ENCODE measurements at regions not wholly inside any gene's neighbourhood (a gene's known extent, or its start where the extent isn't known, plus 50 kb on each side); places are given as distances from the start of the nearest gene placed in this dataset.

- no peak for TF ChIP-seq EZH2 (IDR thresholded peaks at IDR 0.05; ENCODE audit: borderline replicate concordance, low read length)
- no peak for TF ChIP-seq CTCF (IDR thresholded peaks at IDR 0.05; ENCODE audit: low read length)
- Histone ChIP-seq H3K9me3 (ENCODE audit: low read length) (no peaks in the 10 kb centered on the region), H3F3A (ENCODE audit: insufficient read depth, low read length) (no peaks in the 10 kb centered on the region)
Observed at GRCh38 chr6:103854059-103854458, 1005.7 kb downstream of the HACE1 start.

GRCh38 chr6:103838457-103838856 is 1021.3 kb downstream of the HACE1 start:
- no peaks in the 10 kb centered on the region for H3K79me2 ChIP-seq (ENCODE audit: insufficient read depth, low read length)
- no peaks in the 10 kb centered on the region for H3K9me3 ChIP-seq (ENCODE audit: low read length)
- no peak for TF ChIP-seq CTCF (IDR thresholded peaks at IDR 0.05; ENCODE audit: low read length)
- no peak for TF ChIP-seq EZH2 (IDR thresholded peaks at IDR 0.05; ENCODE audit: borderline replicate concordance, low read length)
- no peaks in the 10 kb centered on the region for H3K27me3 ChIP-seq (ENCODE audit: insufficient read depth, low read length)
- no peaks in the 10 kb centered on the region for H3K4me1 ChIP-seq (ENCODE audit: insufficient read depth, low read length, severe bottlenecking)
- H3K36me3 ChIP-seq (ENCODE audit: insufficient read depth, low read length): no peaks in the 10 kb centered on the region
- H3F3A ChIP-seq (ENCODE audit: insufficient read depth, low read length): no peaks in the 10 kb centered on the region
- no peak overlapping the region for H3K4me2 ChIP-seq (ENCODE audit: low read length)
- H3K27ac ChIP-seq (ENCODE audit: low read depth, low read length, poor library complexity, severe bottlenecking): no peak overlapping the region
- no peak overlapping the region for H3K4me3 ChIP-seq (ENCODE audit: low read depth, low read length, poor library complexity, severe bottlenecking)
- H3K9me2 ChIP-seq (ENCODE audit: low read depth, low read length): no peaks in the 10 kb centered on the region
- no peak overlapping the region for H3K9ac ChIP-seq (ENCODE audit: low read length)
- no peaks in the 10 kb centered on the region for H4K20me1 ChIP-seq (ENCODE audit: insufficient read depth, low read length)
- H2AFZ ChIP-seq (ENCODE audit: low read length): no peak overlapping the region

More at GRCh38 chr6:103854059-103854458, 1005.7 kb downstream of the HACE1 start:
- Histone ChIP-seq H3K27me3 (ENCODE audit: insufficient read depth, low read length) (no peaks in the 10 kb centered on the region), H3K4me3 (ENCODE audit: low read depth, low read length, poor library complexity, severe bottlenecking) (no peak overlapping the region), H2AFZ (ENCODE audit: low read length) (no peak overlapping the region), H4K20me1 (ENCODE audit: insufficient read depth, low read length) (no peaks in the 10 kb centered on the region), H3K79me2 (ENCODE audit: insufficient read depth, low read length) (no peaks in the 10 kb centered on the region), H3K27ac (ENCODE audit: low read depth, low read length, poor library complexity, severe bottlenecking) (no peak overlapping the region), H3K4me1 (ENCODE audit: insufficient read depth, low read length, severe bottlenecking) (no peaks in the 10 kb centered on the region), H3K9ac (ENCODE audit: low read length) (no peak overlapping the region), H3K9me2 (ENCODE audit: low read depth, low read length) (no peaks in the 10 kb centered on the region), H3K36me3 (ENCODE audit: insufficient read depth, low read length) (no peaks in the 10 kb centered on the region), H3K4me2 (ENCODE audit: low read length) (no peak overlapping the region)

- Histone ChIP-seq H3F3A (ENCODE audit: insufficient read depth, low read length) (no peaks in the 10 kb centered on the region), H3K9ac (ENCODE audit: low read length) (no peak overlapping the region), H3K27ac (ENCODE audit: low read depth, low read length, poor library complexity, severe bottlenecking) (no peak overlapping the region), H2AFZ (ENCODE audit: low read length) (no peak overlapping the region), H4K20me1 (ENCODE audit: insufficient read depth, low read length) (no peaks in the 10 kb centered on the region), H3K4me3 (ENCODE audit: low read depth, low read length, poor library complexity, severe bottlenecking) (no peak overlapping the region), H3K9me3 (ENCODE audit: low read length) (no peaks in the 10 kb centered on the region), H3K9me2 (ENCODE audit: low read depth, low read length) (no peaks in the 10 kb centered on the region), H3K4me2 (ENCODE audit: low read length) (no peak overlapping the region), H3K36me3 (ENCODE audit: insufficient read depth, low read length) (no peaks in the 10 kb centered on the region), H3K4me1 (ENCODE audit: insufficient read depth, low read length, severe bottlenecking) (no peaks in the 10 kb centered on the region), H3K79me2 (ENCODE audit: insufficient read depth, low read length) (no peaks in the 10 kb centered on the region), H3K27me3 (ENCODE audit: insufficient read depth, low read length) (no peaks in the 10 kb centered on the region)
- TF ChIP-seq CTCF (IDR thresholded peaks at IDR 0.05; ENCODE audit: low read length): no peak
Observed at GRCh38 chr6:103826209-103826608, 1033.5 kb downstream of the HACE1 start.

All from OCI-LY1 (cell line).